Subcutaneous adipose tissue (tissue), 1 donor: ENCODE measurements at regions not wholly inside any gene's neighbourhood (a gene's known extent, or its start where the extent isn't known, plus 50 kb on each side); places are given as distances from the start of the nearest gene placed in this dataset.

Source experiments
- CTCF ChIP-seq: fragments of 450-650 bp; IDR thresholded peaks from one replicate; pipeline ENCODE4 v1.5.1; 2016; ENCODE audit warnings: low read depth, mild to moderate bottlenecking, control low read depth, antibody characterized with exemption, moderate library complexity

- TF ChIP-seq CTCF: no peak
These were observed 416.5 kb downstream of the DOK5 start for GRCh38 chr20:54891907-54892306.

GRCh38 chr20:54879393-54879792, 404.0 kb downstream of the DOK5 start:
- TF ChIP-seq CTCF: peak; percentile 65

- TF ChIP-seq CTCF: peak; percentile 64
These were observed 399.9 kb downstream of the DOK5 start for GRCh38 chr20:54875307-54875706.

- TF ChIP-seq CTCF: no peak
These were observed 399.3 kb downstream of the DOK5 start for GRCh38 chr20:54874718-54875117.

GRCh38 chr20:54872440-54872839, 397.0 kb downstream of the DOK5 start:
- no peak for TF ChIP-seq CTCF

GRCh38 chr20:54869765-54870164, 394.4 kb downstream of the DOK5 start:
- no peak for TF ChIP-seq CTCF

- TF ChIP-seq CTCF: no peak
These were observed 389.9 kb downstream of the DOK5 start for GRCh38 chr20:54865273-54865672.
